ENCODE measurements at regions not wholly inside any gene's neighbourhood (a gene's known extent, or its start where the extent isn't known, plus 50 kb on each side); places are given as distances from the start of the nearest gene placed in this dataset.

DNA sequence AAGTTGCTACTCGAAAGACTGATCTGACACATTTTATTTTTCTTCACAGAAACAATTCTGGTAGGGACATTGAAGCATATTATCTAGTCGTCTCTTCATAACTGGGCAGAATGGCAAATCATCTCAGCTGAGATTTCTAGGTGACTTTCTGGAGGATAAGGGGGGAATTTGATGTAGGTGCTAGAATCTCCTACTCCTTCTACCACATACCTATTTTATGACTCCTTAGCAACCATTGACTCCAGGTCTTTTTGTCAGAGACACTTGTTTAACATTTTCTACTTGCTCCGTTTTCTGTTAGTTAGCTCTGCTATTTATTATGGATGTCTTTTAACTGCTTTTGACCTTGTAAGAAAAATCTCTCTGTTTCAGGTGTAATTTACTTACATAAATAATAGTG is 380.9 kb upstream of the SEMA3C start:
- Histone ChIP-seq H3K4me3 (no peak overlapping the region), H3K27ac (no peak overlapping the region), H3K36me3 (no peaks in the 10 kb centered on the region), H3K9me3 (no peaks in the 10 kb centered on the region), H3K27me3 (no peaks in the 10 kb centered on the region), H3K4me1 (ENCODE audit: insufficient read depth) (peaks cover 2% of the 10 kb centered on the region)
- intact Hi-C loops (cut with DNase I): no loop called here
- no peak for TF ChIP-seq EP300 (IDR thresholded peaks at IDR 0.05)
- TF ChIP-seq POLR2A (IDR thresholded peaks at IDR 0.05): no peak
- TF ChIP-seq, protein P1, sequence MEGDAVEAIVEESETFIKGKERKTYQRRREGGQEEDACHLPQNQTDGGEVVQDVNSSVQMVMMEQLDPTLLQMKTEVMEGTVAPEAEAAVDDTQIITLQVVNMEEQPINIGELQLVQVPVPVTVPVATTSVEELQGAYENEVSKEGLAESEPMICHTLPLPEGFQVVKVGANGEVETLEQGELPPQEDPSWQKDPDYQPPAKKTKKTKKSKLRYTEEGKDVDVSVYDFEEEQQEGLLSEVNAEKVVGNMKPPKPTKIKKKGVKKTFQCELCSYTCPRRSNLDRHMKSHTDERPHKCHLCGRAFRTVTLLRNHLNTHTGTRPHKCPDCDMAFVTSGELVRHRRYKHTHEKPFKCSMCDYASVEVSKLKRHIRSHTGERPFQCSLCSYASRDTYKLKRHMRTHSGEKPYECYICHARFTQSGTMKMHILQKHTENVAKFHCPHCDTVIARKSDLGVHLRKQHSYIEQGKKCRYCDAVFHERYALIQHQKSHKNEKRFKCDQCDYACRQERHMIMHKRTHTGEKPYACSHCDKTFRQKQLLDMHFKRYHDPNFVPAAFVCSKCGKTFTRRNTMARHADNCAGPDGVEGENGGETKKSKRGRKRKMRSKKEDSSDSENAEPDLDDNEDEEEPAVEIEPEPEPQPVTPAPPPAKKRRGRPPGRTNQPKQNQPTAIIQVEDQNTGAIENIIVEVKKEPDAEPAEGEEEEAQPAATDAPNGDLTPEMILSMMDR (IDR thresholded peaks at IDR 0.05): no peak
- no peak for DNase-seq
- WGBS, 3 donors: 8 to 21% (median 12%) methylated on average over 3 of the region's 3 CpGs

DNA sequence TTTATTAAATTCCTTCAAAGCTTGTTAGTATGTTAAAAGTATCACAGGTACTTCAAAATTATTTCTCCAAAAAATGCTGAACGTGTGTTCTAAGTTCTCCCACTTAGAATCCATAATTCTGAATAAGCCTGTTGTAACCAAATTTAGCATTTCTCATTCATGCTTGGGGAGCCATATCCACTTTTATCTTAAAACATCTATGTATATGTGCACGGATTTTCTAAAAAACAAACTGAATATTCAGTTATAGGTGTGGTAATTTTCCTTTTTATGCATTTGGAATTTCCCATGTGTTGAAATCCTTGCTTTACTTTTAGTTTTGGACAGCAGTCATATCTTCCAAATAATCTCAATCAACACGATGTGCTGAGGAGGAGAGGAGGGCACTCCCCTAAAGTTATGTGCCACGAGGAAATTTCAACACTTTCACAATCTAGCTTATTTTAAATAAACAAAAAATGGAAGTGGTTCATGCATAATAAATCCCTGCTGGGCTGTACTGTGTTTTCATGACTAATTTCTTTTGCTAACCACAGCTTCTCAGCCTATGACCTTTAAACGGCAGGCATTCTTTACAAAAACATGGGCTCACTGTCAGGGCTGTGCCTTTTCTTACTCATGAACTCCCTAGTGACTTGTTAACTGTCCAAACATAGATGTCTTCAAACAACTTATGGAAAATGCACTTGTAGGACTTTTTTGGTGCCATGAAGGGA is 380.3 kb upstream of the SEMA3C start:
- H3K4me1 ChIP-seq (ENCODE audit: insufficient read depth): peaks cover 2% of the 10 kb centered on the region
- intact Hi-C loops (cut with DNase I): no loop called here
- DNase-seq: no peak
- H3K4me3 ChIP-seq: no peak overlapping the region
- no peak overlapping the region for H3K27ac ChIP-seq
- no peaks in the 10 kb centered on the region for H3K9me3 ChIP-seq
- WGBS, 3 donors: 8 to 15% (median 13%) methylated on average over 5 of the region's 5 CpGs
- TF ChIP-seq POLR2A (IDR thresholded peaks at IDR 0.05) (no peak), EP300 (IDR thresholded peaks at IDR 0.05) (no peak)
- TF ChIP-seq, protein P1 (IDR thresholded peaks at IDR 0.05): no peak
- no peaks in the 10 kb centered on the region for H3K36me3 ChIP-seq
- H3K27me3 ChIP-seq: no peaks in the 10 kb centered on the region

DNA sequence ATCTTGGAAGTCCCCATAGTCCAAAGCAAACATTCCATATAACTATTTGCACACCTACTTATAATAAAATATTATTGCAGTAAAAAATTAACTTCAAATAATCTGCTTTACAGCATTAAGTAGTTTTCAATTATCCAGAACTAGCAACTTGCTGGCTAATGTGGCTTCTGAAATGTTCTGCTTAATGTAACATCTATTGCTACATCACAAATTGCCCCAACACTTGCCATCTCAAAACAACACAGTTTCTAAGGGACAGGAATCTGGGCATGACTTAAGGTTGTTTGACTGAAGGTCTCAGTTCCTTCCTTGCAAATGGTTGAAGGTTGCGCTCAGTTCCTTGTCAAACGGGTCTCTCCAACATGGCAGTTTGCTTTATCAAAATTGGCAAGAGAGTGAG is 378.5 kb upstream of the SEMA3C start:
- Histone ChIP-seq H3K36me3 (no peaks in the 10 kb centered on the region), H3K9me3 (no peaks in the 10 kb centered on the region), H3K4me1 (ENCODE audit: insufficient read depth) (peaks cover 2% of the 10 kb centered on the region), H3K27ac (no peak overlapping the region), H3K27me3 (no peaks in the 10 kb centered on the region), H3K4me3 (no peak overlapping the region)
- TF ChIP-seq, protein P1 (IDR thresholded peaks at IDR 0.05): no peak
- TF ChIP-seq POLR2A (IDR thresholded peaks at IDR 0.05) (no peak), EP300 (IDR thresholded peaks at IDR 0.05) (no peak)
- DNase-seq: no peak
- WGBS, 3 donors: 60 to 70% (median 60%) methylated on average over 2 of the region's 2 CpGs
- intact Hi-C loops (cut with DNase I): no loop called here

DNA sequence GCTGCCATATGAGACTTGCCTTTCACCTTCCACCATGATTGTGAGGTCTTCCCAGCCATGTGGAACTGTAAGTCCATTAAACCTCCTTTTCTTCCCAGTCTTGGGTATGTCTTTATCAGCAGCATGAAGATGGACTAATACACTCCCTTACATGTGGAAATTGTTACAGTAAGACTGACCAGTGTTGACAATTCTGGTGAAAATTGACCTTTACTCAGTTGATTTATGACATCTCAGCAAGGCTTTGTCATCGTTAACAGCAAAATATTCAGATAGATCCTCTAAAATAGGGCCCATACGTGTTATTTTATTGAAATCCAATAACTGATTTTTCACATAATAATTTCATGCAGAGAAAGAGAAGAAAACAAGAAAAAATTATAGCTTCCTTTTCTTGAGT is 377.9 kb upstream of the SEMA3C start:
- Histone ChIP-seq H3K9me3 (no peaks in the 10 kb centered on the region), H3K36me3 (no peaks in the 10 kb centered on the region), H3K27me3 (no peaks in the 10 kb centered on the region), H3K4me1 (ENCODE audit: insufficient read depth) (peaks cover 2% of the 10 kb centered on the region), H3K4me3 (no peak overlapping the region), H3K27ac (no peak overlapping the region)
- 92 to 96% (median 93%) methylated on average over 2 of the region's 2 CpGs for WGBS, 3 donors
- no peak for DNase-seq
- intact Hi-C loops (cut with DNase I): no loop called here
- TF ChIP-seq, protein P1 (IDR thresholded peaks at IDR 0.05): no peak

Measured in ovary (tissue), 7 donors.